Right lobe of liver (tissue), 4 donors: ENCODE measurements at regions not wholly inside any gene's neighbourhood (a gene's known extent, or its start where the extent isn't known, plus 50 kb on each side); places are given as distances from the start of the nearest gene placed in this dataset.

Experiments
- CTCF ChIP-seq, 4 donors: fragments of 200-600 bp in 3 of 4; fragments of 450-650 bp in 1 of 4; IDR thresholded peaks; one replicate each; pipeline versions ENCODE4 v1.5.1 to v1.8.0; 2016 to 2022; ENCODE audit warnings: antibody characterized with exemption in 4 of 4, mild to moderate bottlenecking in 2 of 4
- POLR2A ChIP-seq: fragments of 450-650 bp; IDR thresholded peaks from one replicate; pipeline ENCODE4 v1.6.1; 2017; ENCODE audit warnings: antibody characterized with exemption, mild to moderate bottlenecking
- donor health status: DM: no; HTN: no; CAD: no.
- donor health status: DM: no; HTN: no; CAD: no.
- donor health status: DM: no; HTN: yes; CAD: no.

GRCh38 chr4:26081795-26082498 is 167.9 kb downstream of the SMIM20 start:
- TF ChIP-seq CTCF (IDR thresholded peaks at IDR 0.05) (peak; percentile 63 to 80 (median 75)), POLR2A (no peak)
